ENCODE measurements at regions not wholly inside any gene's neighbourhood (a gene's known extent, or its start where the extent isn't known, plus 50 kb on each side); places are given as distances from the start of the nearest gene placed in this dataset.
"Not testable (repeated sequence)": the region's sequence is repeated elsewhere in the genome, so short reads cannot be mapped to it uniquely, and the experiment has no call there.

- Mint-ChIP-seq H3K4me3 (ENCODE audit: unreplicated experiment) (no peak overlapping the region), H3K36me3 (ENCODE audit: insufficient read depth, unreplicated experiment) (no peaks in the 10 kb centered on the region), H3K4me1 (ENCODE audit: insufficient read depth, unreplicated experiment) (no peaks in the 10 kb centered on the region), H3K27ac (ENCODE audit: low read depth, unreplicated experiment) (no peak overlapping the region), H3K27me3 (ENCODE audit: insufficient read depth, unreplicated experiment) (no peaks in the 10 kb centered on the region), H3K9me3 (ENCODE audit: unreplicated experiment) (no peaks in the 10 kb centered on the region)
- ChIA-PET CTCF (no interaction called here), POLR2A (no interaction called here)
- intact Hi-C loops (cut with micrococcal nuclease): no loop called here
- no TSS peak for BruUV-seq (replicated peaks)
- no peak for TF ChIP-seq CTCF (IDR thresholded peaks at IDR 0.05; ENCODE audit: unreplicated experiment)
- no peak for DNase-seq (ENCODE audit: unreplicated experiment)
Measured at GRCh38 chr2:180596453-180596852, 384.0 kb upstream of the UBE2E3 start.

GRCh38 chr2:180591947-180592346 lies 388.5 kb upstream of the UBE2E3 start:
- Mint-ChIP-seq H3K4me1 (ENCODE audit: insufficient read depth, unreplicated experiment) (no peaks in the 10 kb centered on the region), H3K9me3 (ENCODE audit: unreplicated experiment) (no peaks in the 10 kb centered on the region), H3K27ac (ENCODE audit: low read depth, unreplicated experiment) (no peak overlapping the region), H3K27me3 (ENCODE audit: insufficient read depth, unreplicated experiment) (no peaks in the 10 kb centered on the region), H3K4me3 (ENCODE audit: unreplicated experiment) (no peak overlapping the region), H3K36me3 (ENCODE audit: insufficient read depth, unreplicated experiment) (no peaks in the 10 kb centered on the region)
- intact Hi-C loops (cut with micrococcal nuclease): no loop called here
- no peak for DNase-seq (ENCODE audit: unreplicated experiment)
- no TSS peak for BruUV-seq (replicated peaks)
- POLR2A ChIA-PET: no interaction called here
- TF ChIP-seq CTCF (IDR thresholded peaks at IDR 0.05; ENCODE audit: unreplicated experiment): no peak
- CTCF ChIA-PET: interaction anchor here (0.6 kb wide), 1 partner anchor 467 kb away, joined by 3 read pairs; no protein-coding TSS in a partner anchor

GRCh38 chr2:180591093-180591781 lies 389.2 kb upstream of the UBE2E3 start:
- H3K4me3 Mint-ChIP-seq (ENCODE audit: unreplicated experiment); intact Hi-C loops (cut with micrococcal nuclease); H3K9me3 Mint-ChIP-seq (ENCODE audit: unreplicated experiment); H3K4me1 Mint-ChIP-seq (ENCODE audit: insufficient read depth, unreplicated experiment); H3K27me3 Mint-ChIP-seq (ENCODE audit: insufficient read depth, unreplicated experiment); H3K27ac Mint-ChIP-seq (ENCODE audit: low read depth, unreplicated experiment); DNase-seq (ENCODE audit: unreplicated experiment); BruUV-seq (replicated peaks); H3K36me3 Mint-ChIP-seq (ENCODE audit: insufficient read depth, unreplicated experiment); POLR2A ChIA-PET: not testable (repeated sequence)
- CTCF ChIA-PET: interaction anchor here (0.6 kb wide), 1 partner anchor 13 kb away, joined by 3 read pairs; no protein-coding TSS in a partner anchor

GRCh38 chr2:180583441-180584140 lies 396.8 kb upstream of the UBE2E3 start:
- Mint-ChIP-seq H3K4me3 (ENCODE audit: unreplicated experiment) (no peak overlapping the region), H3K9me3 (ENCODE audit: unreplicated experiment) (no peaks in the 10 kb centered on the region), H3K4me1 (ENCODE audit: insufficient read depth, unreplicated experiment) (no peaks in the 10 kb centered on the region), H3K27ac (ENCODE audit: low read depth, unreplicated experiment) (no peak overlapping the region), H3K36me3 (ENCODE audit: insufficient read depth, unreplicated experiment) (no peaks in the 10 kb centered on the region), H3K27me3 (ENCODE audit: insufficient read depth, unreplicated experiment) (no peaks in the 10 kb centered on the region)
- no peak for TF ChIP-seq CTCF (IDR thresholded peaks at IDR 0.05; ENCODE audit: unreplicated experiment)
- intact Hi-C loops (cut with micrococcal nuclease): no loop called here
- CTCF ChIA-PET: interaction anchor here (0.6 kb wide), 1 partner anchor 430 kb away, joined by 4 read pairs; no protein-coding TSS in a partner anchor
- POLR2A ChIA-PET: interaction anchor here (0.6 kb wide), 1 partner anchor 36 kb away, joined by 3 read pairs; no protein-coding TSS in a partner anchor
- DNase-seq (ENCODE audit: unreplicated experiment): no peak
- BruUV-seq (replicated peaks): no TSS peak
